ENCODE measurements at regions not wholly inside any gene's neighbourhood (a gene's known extent, or its start where the extent isn't known, plus 50 kb on each side); places are given as distances from the start of the nearest gene placed in this dataset.

DNA sequence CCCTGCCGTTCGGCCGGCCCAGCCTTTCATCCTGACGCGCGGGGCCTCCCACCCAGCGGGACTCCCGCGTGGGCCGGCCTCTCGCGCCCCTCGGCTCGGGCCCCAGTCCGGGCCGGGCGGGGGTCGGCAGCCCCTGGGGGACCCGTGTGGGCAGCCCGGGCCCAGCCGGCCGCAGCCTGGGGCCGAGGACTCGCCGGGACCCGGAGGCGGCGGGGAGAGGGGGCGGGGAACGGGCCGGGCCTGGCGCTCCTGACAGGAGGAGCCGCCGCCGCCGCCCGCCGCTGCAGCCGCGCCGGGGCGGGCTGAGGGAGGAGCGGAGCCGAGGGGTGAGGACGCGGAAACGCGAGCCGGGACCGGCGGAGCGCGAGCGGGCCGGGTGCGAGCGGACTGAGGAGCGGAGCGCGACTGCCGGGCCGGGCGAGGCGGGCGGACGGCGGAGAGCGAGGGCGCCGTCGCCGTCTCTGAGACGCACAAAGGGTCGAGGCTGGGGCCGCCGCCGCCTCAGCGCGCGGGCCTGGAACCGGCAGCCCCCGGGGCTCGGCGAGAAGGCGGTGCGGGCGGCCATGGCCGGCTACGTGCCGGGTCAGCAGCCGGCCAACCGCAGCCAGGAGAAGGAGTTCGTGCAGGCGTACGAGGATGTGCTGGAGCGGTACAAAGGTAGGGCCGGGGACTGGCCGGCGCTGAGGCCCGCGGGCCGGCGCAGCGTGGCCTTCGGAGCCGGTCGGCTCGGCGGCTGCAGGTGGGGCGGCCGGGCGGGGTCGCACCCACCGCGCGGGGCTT, 79.1 kb downstream of the NDUFS5 start:
- TF ChIP-seq, protein P1, sequence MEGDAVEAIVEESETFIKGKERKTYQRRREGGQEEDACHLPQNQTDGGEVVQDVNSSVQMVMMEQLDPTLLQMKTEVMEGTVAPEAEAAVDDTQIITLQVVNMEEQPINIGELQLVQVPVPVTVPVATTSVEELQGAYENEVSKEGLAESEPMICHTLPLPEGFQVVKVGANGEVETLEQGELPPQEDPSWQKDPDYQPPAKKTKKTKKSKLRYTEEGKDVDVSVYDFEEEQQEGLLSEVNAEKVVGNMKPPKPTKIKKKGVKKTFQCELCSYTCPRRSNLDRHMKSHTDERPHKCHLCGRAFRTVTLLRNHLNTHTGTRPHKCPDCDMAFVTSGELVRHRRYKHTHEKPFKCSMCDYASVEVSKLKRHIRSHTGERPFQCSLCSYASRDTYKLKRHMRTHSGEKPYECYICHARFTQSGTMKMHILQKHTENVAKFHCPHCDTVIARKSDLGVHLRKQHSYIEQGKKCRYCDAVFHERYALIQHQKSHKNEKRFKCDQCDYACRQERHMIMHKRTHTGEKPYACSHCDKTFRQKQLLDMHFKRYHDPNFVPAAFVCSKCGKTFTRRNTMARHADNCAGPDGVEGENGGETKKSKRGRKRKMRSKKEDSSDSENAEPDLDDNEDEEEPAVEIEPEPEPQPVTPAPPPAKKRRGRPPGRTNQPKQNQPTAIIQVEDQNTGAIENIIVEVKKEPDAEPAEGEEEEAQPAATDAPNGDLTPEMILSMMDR (IDR thresholded peaks at IDR 0.05; ENCODE audit: low read depth, low read length): no peak
- H3K4me3 ChIP-seq (ENCODE audit: low read depth, low read length): peak overlapping the region; percentile 91

DNA sequence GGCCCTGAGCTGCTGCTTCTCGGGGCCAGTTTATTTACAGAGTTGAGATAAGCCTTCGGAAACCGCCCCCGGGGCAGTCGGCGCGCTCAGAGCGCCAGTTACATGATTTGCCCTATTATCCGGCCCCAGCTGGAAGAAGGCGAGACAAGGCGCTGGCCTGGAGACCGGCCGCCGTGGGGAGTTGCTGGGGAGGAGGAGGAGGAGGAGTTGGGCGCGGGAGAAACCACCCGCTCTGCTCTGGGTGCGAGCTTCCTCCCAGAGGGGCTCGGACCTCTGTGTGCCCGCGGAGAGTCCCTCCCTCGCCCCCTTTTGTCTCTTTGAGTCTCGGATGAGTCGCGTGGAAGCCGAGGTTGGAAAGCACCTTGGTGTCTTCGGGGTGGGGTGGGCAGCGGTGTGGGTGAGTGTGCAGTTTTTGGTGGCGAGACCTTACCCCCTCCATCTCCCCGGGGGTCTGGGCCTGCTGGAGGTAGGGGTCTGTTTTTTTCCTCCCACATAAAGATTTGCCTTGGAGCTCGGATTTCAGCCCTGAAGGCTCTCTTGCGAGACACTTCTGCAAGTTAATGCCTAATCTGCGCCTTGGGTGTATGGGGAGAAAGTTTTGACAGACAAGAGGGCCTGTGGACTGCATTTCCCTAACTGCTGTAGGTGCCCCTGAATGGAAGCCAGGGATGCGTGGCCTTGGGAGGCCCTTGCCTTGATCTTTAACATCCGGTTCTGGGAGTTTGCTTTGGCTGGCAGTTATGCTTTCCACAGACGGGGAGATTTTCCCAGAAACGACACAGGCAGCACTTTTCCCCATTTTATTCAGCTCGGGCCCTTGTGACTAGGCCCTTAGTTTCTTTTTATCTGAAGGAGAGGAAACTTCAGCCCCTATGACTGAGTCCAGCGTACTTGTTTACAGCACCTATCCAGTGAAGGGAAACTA, 80.0 kb downstream of the NDUFS5 start:
- H3K4me3 ChIP-seq (ENCODE audit: low read depth, low read length): peak overlapping the region; percentile 91
- TF ChIP-seq, protein P1 (IDR thresholded peaks at IDR 0.05; ENCODE audit: low read depth, low read length): no peak

DNA sequence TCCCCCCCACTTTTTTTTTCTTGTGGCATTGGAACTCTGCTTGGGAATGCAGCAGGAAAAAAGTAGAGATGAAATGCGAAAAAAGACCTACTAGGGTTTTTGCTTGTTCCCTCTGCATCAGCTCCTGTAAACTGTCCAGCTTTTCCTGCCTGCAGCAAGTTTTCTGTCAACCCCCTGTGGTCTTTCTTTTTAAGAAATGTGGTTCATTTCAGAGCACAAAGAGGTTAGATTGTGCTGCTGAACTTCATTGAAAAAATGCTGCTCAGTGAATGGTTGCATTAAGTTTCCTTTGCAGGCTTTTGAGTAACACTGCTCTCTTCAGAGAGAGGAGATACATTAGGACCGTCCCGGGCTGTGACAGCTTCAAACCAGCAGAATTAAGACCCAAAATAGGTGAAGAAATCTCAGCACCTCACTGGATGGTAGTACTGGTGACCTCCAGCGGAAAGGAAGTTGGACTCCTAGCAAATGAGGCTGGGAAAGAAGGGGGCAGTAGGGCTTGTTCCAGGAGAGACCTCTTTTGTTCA, 80.7 kb downstream of the NDUFS5 start:
- H3K4me3 ChIP-seq (ENCODE audit: low read depth, low read length): peak overlapping the region; percentile 91
- TF ChIP-seq, protein P1 (IDR thresholded peaks at IDR 0.05; ENCODE audit: low read depth, low read length): no peak

DNA sequence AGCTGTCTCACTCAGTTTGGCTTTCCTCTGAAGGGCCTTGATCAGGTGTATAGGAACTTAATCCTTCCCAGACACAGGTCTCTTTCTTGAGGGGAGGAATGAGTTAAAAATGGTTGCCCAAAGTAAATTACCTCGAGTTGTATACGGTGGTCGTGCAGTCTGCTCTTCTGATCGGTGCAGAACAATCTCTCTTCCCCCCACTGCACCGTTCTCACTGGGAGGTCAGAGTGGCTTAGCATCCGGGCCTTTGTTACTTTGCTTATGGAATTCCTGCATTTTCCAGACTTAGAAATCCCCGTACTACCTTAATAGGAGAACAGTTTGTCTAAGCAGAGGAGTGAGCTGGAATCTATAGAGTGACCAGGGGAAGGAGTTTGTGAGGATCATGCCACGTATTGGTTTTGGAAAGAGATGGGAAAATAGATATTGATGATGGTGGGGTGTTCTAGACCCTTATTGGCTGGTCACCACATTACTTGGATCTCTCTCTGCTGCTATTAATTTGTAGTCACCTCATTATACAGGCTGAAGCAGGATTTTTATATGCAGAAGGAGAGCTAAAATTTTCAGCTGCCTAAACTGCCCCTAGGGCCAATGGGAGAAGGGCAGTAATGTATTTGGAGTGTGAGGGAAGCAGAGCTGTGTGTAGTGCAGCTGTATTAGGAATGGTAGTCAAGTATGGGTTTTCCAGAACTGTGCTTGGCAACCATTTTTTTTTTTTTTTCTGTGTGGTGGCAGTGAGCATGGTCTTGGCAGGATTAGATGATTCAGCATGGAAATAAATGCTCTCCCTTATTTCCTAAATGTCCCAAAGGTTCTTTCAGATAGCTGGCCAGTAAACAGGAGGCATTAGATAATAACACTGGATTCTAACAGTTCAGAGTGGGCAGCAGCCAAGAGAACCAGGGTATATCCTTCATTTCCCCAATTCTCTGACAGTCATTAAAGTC, 81.5 kb downstream of the NDUFS5 start:
- peak overlapping the region; percentile 91 for H3K4me3 ChIP-seq (ENCODE audit: low read depth, low read length)
- TF ChIP-seq, protein P1 (IDR thresholded peaks at IDR 0.05; ENCODE audit: low read depth, low read length): no peak

DNA sequence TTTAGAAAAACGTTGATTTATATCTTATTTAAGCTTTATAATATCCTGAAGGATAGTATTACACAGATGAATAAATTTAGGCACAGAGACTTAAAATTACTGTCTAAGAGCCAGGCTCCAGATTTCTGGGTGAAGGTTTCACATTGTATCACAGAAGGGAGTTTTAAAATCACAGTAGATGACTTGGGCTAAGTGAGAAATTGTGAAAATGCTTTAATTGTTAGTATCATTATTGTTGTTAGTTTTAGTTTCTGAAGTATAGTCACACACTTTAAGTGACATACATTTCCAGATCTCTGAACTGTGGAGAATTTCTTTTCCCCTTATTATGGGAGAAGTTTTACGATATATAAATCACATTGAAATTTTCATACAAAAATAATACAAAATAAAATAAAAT, 83.5 kb downstream of the NDUFS5 start:
- TF ChIP-seq, protein P1 (IDR thresholded peaks at IDR 0.05; ENCODE audit: low read depth, low read length): no peak
- H3K4me3 ChIP-seq (ENCODE audit: low read depth, low read length): no peak overlapping the region

DNA sequence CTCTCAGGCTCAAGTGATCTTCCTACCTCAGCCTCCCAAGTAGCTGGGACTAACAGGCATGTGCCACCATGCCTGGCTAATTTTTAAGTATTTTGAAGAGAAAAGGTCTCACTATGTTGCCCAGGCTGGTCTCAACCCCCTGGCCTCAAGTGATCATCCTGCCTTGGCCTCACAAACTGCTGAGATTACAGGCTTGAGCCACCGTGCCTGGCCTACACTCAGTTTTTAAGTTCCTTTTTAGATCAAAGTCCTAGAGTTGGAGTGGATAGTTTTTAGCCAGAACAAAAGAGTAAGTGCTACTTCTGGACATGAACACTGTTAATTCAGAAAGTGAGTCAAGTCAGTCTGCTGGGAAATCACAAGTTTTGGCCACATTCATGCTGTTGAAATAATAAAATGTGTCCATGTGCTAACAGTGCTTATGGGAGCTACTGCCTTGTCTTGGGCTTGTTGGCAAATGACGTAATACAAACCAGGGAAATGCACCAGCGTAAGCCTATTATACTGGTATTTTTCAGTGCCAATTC, 84.2 kb downstream of the NDUFS5 start:
- TF ChIP-seq, protein P1 (IDR thresholded peaks at IDR 0.05; ENCODE audit: low read depth, low read length): no peak

More for the DNA sequence above, 84.2 kb downstream of the NDUFS5 start:
- H3K4me3 ChIP-seq (ENCODE audit: low read depth, low read length): no peak overlapping the region

Measured in WI38 (cell line).